Esophagus squamous epithelium (tissue), 5 donors: ENCODE measurements at regions not wholly inside any gene's neighbourhood (a gene's known extent, or its start where the extent isn't known, plus 50 kb on each side); places are given as distances from the start of the nearest gene placed in this dataset.

Experiments
- DNase-seq: peaks from one replicate; lab custom pipeline; 2025; lab: John Stamatoyannopoulos, UW
- H3K27ac ChIP-seq, 4 donors: fragments of 200-600 bp; sonication (generic); one replicate each; pipeline ENCODE4 v1.5.1; 2016 to 2019; ENCODE audit warnings: mild to moderate bottlenecking in 1 of 4
- H3K27me3 ChIP-seq, 4 donors: fragments of 200-600 bp; sonication (generic); 1 replicate in 3 of 4; 2 replicates in 1 of 4; pipeline versions ENCODE4 v1.5.1 to v1.6.0; 2017 to 2021; ENCODE audit warnings: antibody characterized with exemption in 1 of 4
- H3K36me3 ChIP-seq, 3 donors: fragments of 200-600 bp; sonication (generic); one replicate each; pipeline ENCODE4 v1.5.1; 2016 to 2019
- H3K4me1 ChIP-seq, 3 donors: fragments of 200-600 bp; sonication (generic); one replicate each; pipeline ENCODE4 v1.5.1; 2017 to 2019
- H3K4me3 ChIP-seq, 4 donors: fragments of 200-600 bp; sonication (generic); 1 replicate in 3 of 4; 2 replicates in 1 of 4; pipeline ENCODE4 v1.5.1; 2016 to 2019; ENCODE audit warnings: mild to moderate bottlenecking in 2 of 4, moderate library complexity in 1 of 4
- H3K9me3 ChIP-seq, 3 donors: fragments of 200-600 bp; sonication (generic); one replicate each; pipeline ENCODE4 v1.5.1; 2016 to 2019
- CTCF ChIP-seq, 6 experiments: fragments of 450-650 bp in 4 of 6; fragments of 200-600 bp in 2 of 6; sonication (generic) in 2 of 6; IDR thresholded peaks; one replicate each; pipeline ENCODE4 v1.5.1; 2016 to 2019; ENCODE audit warnings: antibody characterized with exemption in 6 of 6, mild to moderate bottlenecking in 4 of 6, moderate library complexity in 4 of 6
- POLR2A ChIP-seq, 4 donors: fragments of 450-650 bp; IDR thresholded peaks; one replicate each; pipeline ENCODE4 v1.6.1; 2017; ENCODE audit warnings: antibody characterized with exemption in 4 of 4, mild to moderate bottlenecking in 4 of 4, moderate library complexity in 3 of 4
- WGBS, 2 donors: methylation state at CpG; one replicate each; pipeline ENCODE4 v1.1.5; 2018; 5-methylcytosine and 5-hydroxymethylcytosine counted together
- intact Hi-C: fragments of 100-400 bp; cut with DNase I; formaldehyde crosslinking; loops from one replicate; pipeline ENCODE4 v1.15.0; 2022
- donor health status: DM: yes; HTN: yes; CAD: no.

GRCh38 chr14:28059254-28059653 lies 707.3 kb upstream of the FOXG1 start:
- Histone ChIP-seq H3K9me3 (no peaks in the 10 kb centered on the region), H3K27ac (no peak overlapping the region), H3K4me1 (no peaks in the 10 kb centered on the region), H3K27me3 (no peaks in the 10 kb centered on the region), H3K4me3 (no peak overlapping the region), H3K36me3 (no peaks in the 10 kb centered on the region)
- no peak for TF ChIP-seq CTCF (IDR thresholded peaks at IDR 0.05)
- no peak for TF ChIP-seq POLR2A (IDR thresholded peaks at IDR 0.05)
- intact Hi-C loops: no loop called here
- no peak for DNase-seq
- 85 to 91% methylated on average over 1 of the region's 1 CpG for WGBS, 2 donors

- Histone ChIP-seq H3K4me1 (no peaks in the 10 kb centered on the region), H3K36me3 (no peaks in the 10 kb centered on the region), H3K27me3 (no peaks in the 10 kb centered on the region), H3K9me3 (no peaks in the 10 kb centered on the region), H3K4me3 (no peak overlapping the region), H3K27ac (no peak overlapping the region)
- intact Hi-C loops: no loop called here
- 88 to 94% methylated on average over 1 of the region's 1 CpG for WGBS, 2 donors
- no peak for TF ChIP-seq POLR2A (IDR thresholded peaks at IDR 0.05)
- DNase-seq: no peak
These were observed 705.6 kb upstream of the FOXG1 start for GRCh38 chr14:28061006-28061405.

GRCh38 chr14:28077021-28077420 lies 689.6 kb upstream of the FOXG1 start:
- no peak for DNase-seq
- H3K4me3 ChIP-seq: no peak overlapping the region
- no peaks in the 10 kb centered on the region for H3K9me3 ChIP-seq
- H3K4me1 ChIP-seq: peaks cover 0 to 5% (median 0%) of the 10 kb centered on the region in 3 donors
- no peak for TF ChIP-seq POLR2A (IDR thresholded peaks at IDR 0.05)
- no peak for TF ChIP-seq CTCF (IDR thresholded peaks at IDR 0.05)
- H3K36me3 ChIP-seq: no peaks in the 10 kb centered on the region
- no peaks in the 10 kb centered on the region for H3K27me3 ChIP-seq
- no peak overlapping the region for H3K27ac ChIP-seq
- intact Hi-C loops: no loop called here

- WGBS, 2 donors: 14 to 23% methylated on average over 3 of the region's 3 CpGs
- Histone ChIP-seq H3K4me1 (peaks cover 0 to 5% (median 0%) of the 10 kb centered on the region in 3 donors), H3K27ac (no peak overlapping the region), H3K36me3 (no peaks in the 10 kb centered on the region), H3K9me3 (no peaks in the 10 kb centered on the region), H3K27me3 (no peaks in the 10 kb centered on the region), H3K4me3 (no peak overlapping the region)
- intact Hi-C loops: no loop called here
- TF ChIP-seq CTCF (IDR thresholded peaks at IDR 0.05) (no peak), POLR2A (IDR thresholded peaks at IDR 0.05) (no peak)
- no peak for DNase-seq
These were observed 683.2 kb upstream of the FOXG1 start for GRCh38 chr14:28083389-28083788.

GRCh38 chr14:28088125-28088524 lies 678.5 kb upstream of the FOXG1 start:
- H3K27me3 ChIP-seq: no peaks in the 10 kb centered on the region
- H3K4me1 ChIP-seq: no peaks in the 10 kb centered on the region
- no peak for DNase-seq
- no peak overlapping the region for H3K4me3 ChIP-seq
- no peaks in the 10 kb centered on the region for H3K9me3 ChIP-seq
- H3K36me3 ChIP-seq: no peaks in the 10 kb centered on the region
- no peak overlapping the region for H3K27ac ChIP-seq
- TF ChIP-seq POLR2A (IDR thresholded peaks at IDR 0.05): no peak
- no peak for TF ChIP-seq CTCF (IDR thresholded peaks at IDR 0.05)
- 81 to 87% methylated on average over 5 of the region's 5 CpGs for WGBS, 2 donors
- intact Hi-C loops: no loop called here

GRCh38 chr14:28097585-28097984 lies 669.0 kb upstream of the FOXG1 start:
- no peaks in the 10 kb centered on the region for H3K27me3 ChIP-seq
- no peaks in the 10 kb centered on the region for H3K9me3 ChIP-seq
- intact Hi-C loops: no loop called here
- DNase-seq: no peak
- H3K4me3 ChIP-seq: no peak overlapping the region
- H3K4me1 ChIP-seq: no peaks in the 10 kb centered on the region
- no peak overlapping the region for H3K27ac ChIP-seq
- TF ChIP-seq POLR2A (IDR thresholded peaks at IDR 0.05) (no peak), CTCF (IDR thresholded peaks at IDR 0.05) (no peak)
- H3K36me3 ChIP-seq: no peaks in the 10 kb centered on the region
